Stimulated activated CD4-positive, alpha-beta T cell treated with anti-CD3 and anti-CD28 coated beads, Interleukin-12 subunit alpha, Interleukin-12 subunit beta, amount 100 ng/mL, for 48 hours (primary cell): ENCODE measurements at regions not wholly inside any gene's neighbourhood (a gene's known extent, or its start where the extent isn't known, plus 50 kb on each side); places are given as distances from the start of the nearest gene placed in this dataset.

Experiments used
- DNase-seq, 3 donors: peaks; one replicate each; pipeline ENCODE4 v3.0.0-alpha.2; 2020; ENCODE audit warnings: low read depth in 2 of 3, low spot score in 1 of 3

- no peak for DNase-seq
Measured at GRCh38 chr5:36355516-36355915, 53.8 kb upstream of the RANBP3L start.

GRCh38 chr5:36356915-36357314 is 55.2 kb upstream of the RANBP3L start:
- no peak for DNase-seq

- DNase-seq: no peak
Measured at GRCh38 chr5:36357391-36357975, 55.8 kb upstream of the RANBP3L start.

GRCh38 chr5:36359267-36359666 is 57.6 kb upstream of the RANBP3L start:
- no peak for DNase-seq

GRCh38 chr5:36360307-36360706 is 58.6 kb upstream of the RANBP3L start:
- no peak for DNase-seq

- DNase-seq: no peak
Measured at GRCh38 chr5:36363101-36363500, 61.4 kb upstream of the RANBP3L start.

GRCh38 chr5:36363744-36364143 is 62.0 kb upstream of the RANBP3L start:
- no peak for DNase-seq

GRCh38 chr5:36364473-36364872 is 62.8 kb upstream of the RANBP3L start:
- no peak for DNase-seq

GRCh38 chr5:36365896-36366295 is 64.2 kb upstream of the RANBP3L start:
- DNase-seq: no peak

- DNase-seq: no peak
Measured at GRCh38 chr5:36366883-36367282, 65.2 kb upstream of the RANBP3L start.

GRCh38 chr5:36367524-36367923 is 65.8 kb upstream of the RANBP3L start:
- no peak for DNase-seq

GRCh38 chr5:36369219-36369690 is 67.6 kb upstream of the RANBP3L start:
- DNase-seq: no peak

- no peak for DNase-seq
Measured at GRCh38 chr5:36370073-36370472, 68.4 kb upstream of the RANBP3L start.

- DNase-seq: no peak
Measured at GRCh38 chr5:36371366-36371765, 69.7 kb upstream of the RANBP3L start.

GRCh38 chr5:36373527-36374086 is 71.9 kb upstream of the RANBP3L start:
- no peak for DNase-seq

GRCh38 chr5:36374266-36374862 is 72.7 kb upstream of the RANBP3L start:
- no peak for DNase-seq

- no peak for DNase-seq
Measured at GRCh38 chr5:36377192-36377591, 75.5 kb upstream of the RANBP3L start.

- no peak for DNase-seq
Measured at GRCh38 chr5:36378551-36378950, 76.8 kb upstream of the RANBP3L start.

- DNase-seq: no peak
Measured at GRCh38 chr5:36382890-36383289, 81.2 kb upstream of the RANBP3L start.

GRCh38 chr5:36383942-36384341 is 82.2 kb upstream of the RANBP3L start:
- DNase-seq: no peak

- no peak for DNase-seq
Measured at GRCh38 chr5:36384845-36385244, 83.1 kb upstream of the RANBP3L start.

- no peak for DNase-seq
Measured at GRCh38 chr5:36385495-36385894, 83.8 kb upstream of the RANBP3L start.

GRCh38 chr5:36388288-36388687 is 86.6 kb upstream of the RANBP3L start:
- no peak for DNase-seq
